ENCODE measurements at regions not wholly inside any gene's neighbourhood (a gene's known extent, or its start where the extent isn't known, plus 50 kb on each side); places are given as distances from the start of the nearest gene placed in this dataset.

- Histone ChIP-seq H3K9me3 (no peaks in the 10 kb centered on the region), H3K36me3 (ENCODE audit: low read depth) (no peaks in the 10 kb centered on the region), H3K4me3 (no peak overlapping the region), H3K4me1 (ENCODE audit: low read depth) (no peaks in the 10 kb centered on the region)
- ATAC-seq (no peak), DNase-seq (no peak)
- intact Hi-C loops (cut with DNase I, micrococcal nuclease), result no loop called here
- no peak for TF ChIP-seq CTCF (IDR thresholded peaks at IDR 0.05)
Measured at GRCh38 chr15:93708724-93709445, 522.5 kb upstream of the MCTP2 start.

DNA sequence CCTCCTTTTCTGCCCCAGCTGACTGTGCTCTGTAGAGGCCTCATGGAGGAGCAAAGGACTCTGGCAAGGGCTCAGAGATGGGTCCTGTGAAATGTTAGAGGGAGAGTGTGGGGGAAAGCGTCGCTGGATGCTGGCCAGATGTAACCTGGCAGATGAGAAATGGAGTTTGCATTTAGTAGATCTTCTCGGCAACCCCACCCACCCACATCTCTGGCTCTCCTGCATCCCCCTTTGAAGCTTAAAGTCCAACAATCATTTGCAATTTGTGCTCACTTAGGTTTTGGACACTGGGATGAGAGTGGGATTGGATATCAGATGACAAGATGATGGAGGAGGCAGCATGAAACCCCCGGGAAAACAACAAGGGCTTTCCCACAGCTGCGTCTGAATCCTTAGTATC lies 523.6 kb upstream of the MCTP2 start:
- H3K9me3 ChIP-seq, result no peaks in the 10 kb centered on the region
- H3K4me1 ChIP-seq (ENCODE audit: low read depth), result no peaks in the 10 kb centered on the region
- intact Hi-C loops (cut with DNase I, micrococcal nuclease), result no loop called here
- no peak for DNase-seq
- no peak overlapping the region for H3K4me3 ChIP-seq
- TF ChIP-seq CTCF (IDR thresholded peaks at IDR 0.05), result no peak
- ATAC-seq, result no peak
- no peaks in the 10 kb centered on the region for H3K36me3 ChIP-seq (ENCODE audit: low read depth)

DNA sequence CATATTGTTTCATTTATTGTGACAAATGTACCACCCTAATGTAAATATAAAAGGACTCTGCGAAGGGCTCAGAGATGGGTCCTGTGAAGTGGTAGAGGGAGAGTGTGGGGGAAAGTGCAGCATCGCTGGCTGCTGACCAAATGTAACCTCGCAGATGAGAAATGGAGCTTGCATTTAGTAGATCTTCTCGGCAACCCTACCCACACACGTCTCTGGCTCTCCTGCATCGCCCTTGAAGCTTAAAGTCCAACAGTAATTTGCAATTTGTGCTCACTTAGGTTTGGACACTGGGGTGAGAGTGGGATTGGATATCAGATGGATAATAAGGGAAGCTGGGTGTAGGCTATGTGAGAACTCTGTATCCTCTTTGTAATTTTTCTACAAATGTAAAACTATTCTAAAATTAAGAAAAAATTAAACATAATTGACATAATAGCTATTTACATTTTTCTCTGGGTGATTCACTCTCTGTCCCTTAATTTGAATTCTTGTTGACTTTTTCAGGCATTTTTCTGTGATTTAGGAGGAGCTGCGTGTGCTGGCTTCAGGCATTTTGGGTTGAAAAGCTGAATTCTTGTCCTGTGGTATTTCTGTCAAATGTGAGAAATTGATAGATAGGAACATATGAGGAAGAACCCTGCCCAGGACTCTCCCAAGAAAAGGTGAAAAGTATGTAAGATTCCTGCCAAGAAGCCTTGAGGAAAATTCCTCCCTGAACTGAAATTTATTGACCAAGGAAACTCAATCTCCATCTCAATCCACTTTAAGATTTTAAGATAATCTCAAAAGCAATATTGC lies 524.7 kb upstream of the MCTP2 start:
- intact Hi-C loops (cut with DNase I, micrococcal nuclease), result no loop called here
- DNase-seq, result no peak

DNA sequence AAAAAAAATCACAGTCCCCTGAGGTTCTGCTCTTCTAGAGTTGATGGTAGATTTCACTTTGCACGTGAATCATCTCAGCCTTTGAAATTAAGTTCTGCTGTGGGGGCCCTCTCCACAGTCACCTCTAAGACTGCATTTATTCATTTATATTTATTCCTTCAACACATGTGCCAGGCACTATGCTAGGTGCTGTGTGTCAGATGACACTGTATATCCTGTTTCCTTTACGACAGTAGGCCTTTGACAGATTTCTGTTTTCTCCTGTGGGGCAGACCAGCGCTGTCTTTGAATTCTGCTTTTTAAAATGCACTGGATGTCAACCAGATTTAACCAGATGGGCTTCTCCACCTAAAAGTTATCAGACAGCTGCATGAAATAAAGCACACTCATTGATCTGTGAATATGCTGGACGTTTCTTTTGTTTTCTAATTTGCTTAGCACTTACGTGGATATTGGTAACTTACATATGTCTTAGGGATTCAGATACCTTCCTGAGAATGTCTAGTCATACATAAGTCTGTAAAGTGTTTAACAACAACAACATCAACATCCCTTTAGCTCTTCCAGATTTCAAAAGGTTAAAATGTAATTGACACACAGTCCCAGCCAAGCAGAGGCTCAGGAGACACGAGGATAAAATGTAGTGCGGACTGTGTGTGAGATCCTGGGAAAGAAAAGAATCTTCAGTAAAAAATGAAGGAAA lies 525.5 kb upstream of the MCTP2 start:
- Histone ChIP-seq H3K9me3 (no peaks in the 10 kb centered on the region), H3K4me1 (ENCODE audit: low read depth) (no peaks in the 10 kb centered on the region), H3K4me3 (no peak overlapping the region), H3K36me3 (ENCODE audit: low read depth) (no peaks in the 10 kb centered on the region)
- DNase-seq, result no peak
- no peak for TF ChIP-seq CTCF (IDR thresholded peaks at IDR 0.05)
- intact Hi-C loops (cut with DNase I, micrococcal nuclease), result no loop called here
- no peak for ATAC-seq

More for the DNA sequence above, 524.7 kb upstream of the MCTP2 start:
- Histone ChIP-seq H3K4me3 (no peak overlapping the region), H3K4me1 (ENCODE audit: low read depth) (no peaks in the 10 kb centered on the region), H3K36me3 (ENCODE audit: low read depth) (no peaks in the 10 kb centered on the region), H3K9me3 (no peaks in the 10 kb centered on the region)
- no peak for ATAC-seq
- no peak for TF ChIP-seq CTCF (IDR thresholded peaks at IDR 0.05)

DNA sequence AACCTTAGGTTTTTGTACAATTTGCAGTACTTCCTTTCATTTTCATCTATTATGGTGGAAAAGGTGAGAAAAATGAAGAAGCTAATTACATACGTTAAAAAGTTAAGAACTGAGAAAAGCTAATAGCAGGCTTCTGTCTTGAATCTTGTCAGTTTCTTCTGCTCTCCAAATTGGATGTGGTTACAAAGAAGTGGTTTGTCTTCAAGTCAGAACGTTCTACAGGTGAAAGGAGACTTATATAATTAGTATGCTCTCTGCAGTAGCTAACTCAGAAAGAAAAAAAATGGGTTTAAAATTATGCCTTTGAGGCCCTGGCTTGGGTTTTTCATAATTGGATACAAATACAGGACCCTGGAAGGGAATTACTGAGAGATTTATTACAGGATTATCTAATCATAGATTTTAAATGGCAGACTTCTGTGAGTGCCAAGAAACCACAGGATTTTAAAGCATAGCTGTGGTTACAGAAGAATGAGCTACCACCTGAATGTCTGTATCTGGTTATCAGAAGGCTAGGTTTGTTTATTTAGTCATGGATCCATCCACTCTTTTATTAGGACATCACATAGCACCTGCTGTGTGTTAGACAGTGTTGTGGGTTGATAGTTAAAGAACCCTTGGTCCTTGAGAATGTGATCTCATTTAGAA lies 528.1 kb upstream of the MCTP2 start:
- H3K36me3 ChIP-seq (ENCODE audit: low read depth), result no peaks in the 10 kb centered on the region
- intact Hi-C loops (cut with DNase I, micrococcal nuclease), result no loop called here

More for the DNA sequence above, 528.1 kb upstream of the MCTP2 start:
- Histone ChIP-seq H3K4me3 (no peak overlapping the region), H3K4me1 (ENCODE audit: low read depth) (no peaks in the 10 kb centered on the region), H3K9me3 (no peaks in the 10 kb centered on the region)
- no peak for TF ChIP-seq CTCF (IDR thresholded peaks at IDR 0.05)
- DNase-seq (no peak), ATAC-seq (no peak)

Data from mucosa of descending colon (tissue), 3 donors.